SK-N-MC (cell line): ENCODE measurements at regions not wholly inside any gene's neighbourhood (a gene's known extent, or its start where the extent isn't known, plus 50 kb on each side); places are given as distances from the start of the nearest gene placed in this dataset.

Source experiments
- EZH2 ChIP-seq: fragments of 200-600 bp; sonication (generic); IDR thresholded peaks from one replicate; pipeline ENCODE4 v1.6.1; 2017; ENCODE audit warnings: antibody characterized with exemption
- POLR2AphosphoS5 ChIP-seq: IDR thresholded peaks from 2 replicates; pipeline ENCODE4 v1.6.1; 2012; ENCODE audit warnings: mild to moderate bottlenecking, low read depth, low read length, borderline replicate concordance

- TF ChIP-seq EZH2 (no peak), POLR2AphosphoS5 (no peak)
Observed at GRCh38 chr11:103744496-103745153, 291.8 kb upstream of the DDI1 start.
